Activated CD4-positive, alpha-beta T cell treated with anti-CD3 and anti-CD28 coated beads, Interleukin-2, amount 10 ng/mL, durations not matched to agents 24 days and 14 days (primary cell): ENCODE measurements at regions not wholly inside any gene's neighbourhood (a gene's known extent, or its start where the extent isn't known, plus 50 kb on each side); places are given as distances from the start of the nearest gene placed in this dataset.

Source experiments
- DNase-seq: peaks from one replicate; pipeline ENCODE4 v3.0.0; 2022
- H3K27ac Mint-ChIP-seq: one replicate; pipeline ENCODE4 v1.8.0; 2022; ENCODE audit warnings: mild to moderate bottlenecking, mixed read lengths
- H3K27me3 Mint-ChIP-seq: one replicate; pipeline ENCODE4 v1.8.0; 2022; ENCODE audit warnings: mixed read lengths
- H3K36me3 Mint-ChIP-seq: one replicate; pipeline ENCODE4 v1.8.0; 2022; ENCODE audit warnings: low read depth, mild to moderate bottlenecking, mixed read lengths
- H3K4me1 Mint-ChIP-seq: one replicate; pipeline ENCODE4 v1.8.0; 2021; ENCODE audit warnings: mixed read lengths
- H3K4me3 Mint-ChIP-seq: one replicate; pipeline ENCODE4 v1.8.0; 2022; ENCODE audit warnings: mild to moderate bottlenecking, moderate library complexity, mixed read lengths
- H3K9me3 Mint-ChIP-seq: one replicate; pipeline ENCODE4 v1.8.0; 2021; ENCODE audit warnings: mixed read lengths
- intact Hi-C: fragments of 100-400 bp; cut with micrococcal nuclease; formaldehyde crosslinking; loops from one replicate; pipeline ENCODE4 v1.15.1; 2023

- H3K4me3 Mint-ChIP-seq: no peak overlapping the region
- no peaks in the 10 kb centered on the region for H3K9me3 Mint-ChIP-seq
- intact Hi-C loops: no loop called here
- H3K27ac Mint-ChIP-seq: no peak overlapping the region
- DNase-seq: no peak
- H3K27me3 Mint-ChIP-seq: peaks cover 32% of the 10 kb centered on the region
- H3K4me1 Mint-ChIP-seq: no peaks in the 10 kb centered on the region
- H3K36me3 Mint-ChIP-seq: no peaks in the 10 kb centered on the region
These were observed 106.3 kb upstream of the AKR1E2 start for GRCh38 chr10:4719671-4720070.

GRCh38 chr10:4719036-4719435 lies 107.0 kb upstream of the AKR1E2 start:
- H3K4me3 Mint-ChIP-seq: no peak overlapping the region
- intact Hi-C loops: no loop called here

GRCh38 chr10:4718544-4718943 lies 107.5 kb upstream of the AKR1E2 start:
- DNase-seq: no peak
- intact Hi-C loops: no loop called here
- Mint-ChIP-seq H3K27ac (no peak overlapping the region), H3K4me1 (no peaks in the 10 kb centered on the region), H3K36me3 (no peaks in the 10 kb centered on the region), H3K9me3 (no peaks in the 10 kb centered on the region), H3K27me3 (peaks cover 32% of the 10 kb centered on the region), H3K4me3 (no peak overlapping the region)

More at GRCh38 chr10:4719036-4719435, 107.0 kb upstream of the AKR1E2 start:
- H3K27me3 Mint-ChIP-seq: peaks cover 32% of the 10 kb centered on the region
- no peak for DNase-seq
- H3K27ac Mint-ChIP-seq: no peak overlapping the region
- no peaks in the 10 kb centered on the region for H3K9me3 Mint-ChIP-seq
- no peaks in the 10 kb centered on the region for H3K36me3 Mint-ChIP-seq
- no peaks in the 10 kb centered on the region for H3K4me1 Mint-ChIP-seq

- no peak overlapping the region for H3K27ac Mint-ChIP-seq
- no peaks in the 10 kb centered on the region for H3K36me3 Mint-ChIP-seq
- H3K9me3 Mint-ChIP-seq: no peaks in the 10 kb centered on the region
- H3K4me3 Mint-ChIP-seq: no peak overlapping the region
- intact Hi-C loops: no loop called here
- DNase-seq: no peak
- no peaks in the 10 kb centered on the region for H3K4me1 Mint-ChIP-seq
- H3K27me3 Mint-ChIP-seq: peaks cover 32% of the 10 kb centered on the region
These were observed 108.3 kb upstream of the AKR1E2 start for GRCh38 chr10:4717670-4718069.

- Mint-ChIP-seq H3K4me1 (no peaks in the 10 kb centered on the region), H3K27me3 (peaks cover 15% of the 10 kb centered on the region), H3K4me3 (no peak overlapping the region), H3K9me3 (no peaks in the 10 kb centered on the region), H3K27ac (no peak overlapping the region), H3K36me3 (no peaks in the 10 kb centered on the region)
- intact Hi-C loops: no loop called here
- no peak for DNase-seq
These were observed 115.1 kb upstream of the AKR1E2 start for GRCh38 chr10:4710858-4711257.

GRCh38 chr10:4708123-4708759 lies 117.8 kb upstream of the AKR1E2 start:
- H3K27ac Mint-ChIP-seq: no peak overlapping the region
- H3K36me3 Mint-ChIP-seq: no peaks in the 10 kb centered on the region
- no peaks in the 10 kb centered on the region for H3K4me1 Mint-ChIP-seq
- peaks cover 8% of the 10 kb centered on the region for H3K27me3 Mint-ChIP-seq
- intact Hi-C loops: no loop called here
- no peaks in the 10 kb centered on the region for H3K9me3 Mint-ChIP-seq
- no peak for DNase-seq
- H3K4me3 Mint-ChIP-seq: no peak overlapping the region

- Mint-ChIP-seq H3K27ac (no peak overlapping the region), H3K36me3 (no peaks in the 10 kb centered on the region), H3K9me3 (no peaks in the 10 kb centered on the region), H3K4me1 (no peaks in the 10 kb centered on the region), H3K27me3 (peaks cover 12% of the 10 kb centered on the region), H3K4me3 (no peak overlapping the region)
- DNase-seq: no peak
- intact Hi-C loops: no loop called here
These were observed 118.8 kb upstream of the AKR1E2 start for GRCh38 chr10:4707221-4707620.

- DNase-seq: no peak
- H3K4me1 Mint-ChIP-seq: no peaks in the 10 kb centered on the region
- no peak overlapping the region for H3K4me3 Mint-ChIP-seq
- no peaks in the 10 kb centered on the region for H3K36me3 Mint-ChIP-seq
- intact Hi-C loops: no loop called here
- H3K27ac Mint-ChIP-seq: no peak overlapping the region
- H3K27me3 Mint-ChIP-seq: peaks cover 23% of the 10 kb centered on the region
- no peaks in the 10 kb centered on the region for H3K9me3 Mint-ChIP-seq
These were observed 121.9 kb upstream of the AKR1E2 start for GRCh38 chr10:4704034-4704545.

- DNase-seq: no peak
- Mint-ChIP-seq H3K27ac (no peak overlapping the region), H3K4me1 (no peaks in the 10 kb centered on the region), H3K36me3 (no peaks in the 10 kb centered on the region), H3K9me3 (no peaks in the 10 kb centered on the region), H3K4me3 (no peak overlapping the region), H3K27me3 (peaks cover 23% of the 10 kb centered on the region)
- intact Hi-C loops: no loop called here
These were observed 125.0 kb upstream of the AKR1E2 start for GRCh38 chr10:4701016-4701415.

- Mint-ChIP-seq H3K27ac (no peak overlapping the region), H3K4me1 (no peaks in the 10 kb centered on the region), H3K36me3 (no peaks in the 10 kb centered on the region), H3K9me3 (no peaks in the 10 kb centered on the region), H3K4me3 (no peak overlapping the region), H3K27me3 (peaks cover 24% of the 10 kb centered on the region)
- intact Hi-C loops: no loop called here
- no peak for DNase-seq
These were observed 125.9 kb upstream of the AKR1E2 start for GRCh38 chr10:4699950-4700730.

- peaks cover 26% of the 10 kb centered on the region for H3K27me3 Mint-ChIP-seq
- DNase-seq: no peak
- H3K4me1 Mint-ChIP-seq: no peaks in the 10 kb centered on the region
- intact Hi-C loops: no loop called here
- H3K36me3 Mint-ChIP-seq: no peaks in the 10 kb centered on the region
- H3K9me3 Mint-ChIP-seq: no peaks in the 10 kb centered on the region
- H3K27ac Mint-ChIP-seq: no peak overlapping the region
- H3K4me3 Mint-ChIP-seq: no peak overlapping the region
These were observed 127.9 kb upstream of the AKR1E2 start for GRCh38 chr10:4698075-4698474.

GRCh38 chr10:4696186-4696585 lies 129.8 kb upstream of the AKR1E2 start:
- Mint-ChIP-seq H3K27ac (no peak overlapping the region), H3K4me1 (no peaks in the 10 kb centered on the region), H3K27me3 (peaks cover 17% of the 10 kb centered on the region), H3K9me3 (no peaks in the 10 kb centered on the region), H3K4me3 (no peak overlapping the region), H3K36me3 (no peaks in the 10 kb centered on the region)
- intact Hi-C loops: no loop called here
- no peak for DNase-seq

GRCh38 chr10:4693967-4694366 lies 132.0 kb upstream of the AKR1E2 start:
- no peak overlapping the region for H3K27ac Mint-ChIP-seq
- no peaks in the 10 kb centered on the region for H3K36me3 Mint-ChIP-seq
- H3K4me3 Mint-ChIP-seq: no peak overlapping the region
- H3K9me3 Mint-ChIP-seq: no peaks in the 10 kb centered on the region
- intact Hi-C loops: no loop called here
- peaks cover 12% of the 10 kb centered on the region for H3K27me3 Mint-ChIP-seq
- DNase-seq: no peak
- no peaks in the 10 kb centered on the region for H3K4me1 Mint-ChIP-seq

- H3K4me1 Mint-ChIP-seq: peaks cover 2% of the 10 kb centered on the region
These were observed 133.8 kb upstream of the AKR1E2 start for GRCh38 chr10:4692206-4692605.

More at GRCh38 chr10:4692206-4692605, 133.8 kb upstream of the AKR1E2 start:
- no peak overlapping the region for H3K27ac Mint-ChIP-seq
- H3K4me3 Mint-ChIP-seq: no peak overlapping the region
- no peak for DNase-seq
- peaks cover 5% of the 10 kb centered on the region for H3K27me3 Mint-ChIP-seq
- no peaks in the 10 kb centered on the region for H3K36me3 Mint-ChIP-seq
- intact Hi-C loops: no loop called here
- no peaks in the 10 kb centered on the region for H3K9me3 Mint-ChIP-seq
